GM12892 (cell line): ENCODE measurements at regions not wholly inside any gene's neighbourhood (a gene's known extent, or its start where the extent isn't known, plus 50 kb on each side); places are given as distances from the start of the nearest gene placed in this dataset.
A peak's percentile ranks its signal among the peaks of the same experiment; 100 is the strongest.

ENCODE experiments used
- DNase-seq: peaks from one replicate; pipeline ENCODE4 v3.0.0; 2011; ENCODE audit not compliant: insufficient read length
- FAIRE-seq: peaks from 2 replicates; lab custom pipeline; 2011; peaks lifted over from hg19 to GRCh38; lab: Jason Lieb, UNC
- POLR2A ChIP-seq: IDR thresholded peaks from 2 replicates; pipeline ENCODE4 v1.6.1; 2011; ENCODE audit warnings: low read depth, low read length, control low read depth
- POLR2AphosphoS5 ChIP-seq: IDR thresholded peaks from 2 replicates; pipeline ENCODE4 v1.6.1; 2011; ENCODE audit warnings: low read depth, low read length, control low read depth
- TAF1 ChIP-seq: IDR thresholded peaks from 2 replicates; pipeline ENCODE4 v1.6.1; 2011; ENCODE audit warnings: low read depth, mild to moderate bottlenecking, control low read depth, low read length, borderline replicate concordance

- no peak for DNase-seq
- FAIRE-seq = no peak
- TF ChIP-seq TAF1 (no peak), POLR2A (no peak), POLR2AphosphoS5 (no peak)
Observed at GRCh38 chr4:152103181-152103901, 342.5 kb upstream of the GATB start.

- no peak for DNase-seq
- FAIRE-seq = no peak
- TF ChIP-seq POLR2AphosphoS5 (no peak), POLR2A (no peak), TAF1 (no peak)
Observed at GRCh38 chr4:152102436-152103000, 341.7 kb upstream of the GATB start.

DNA sequence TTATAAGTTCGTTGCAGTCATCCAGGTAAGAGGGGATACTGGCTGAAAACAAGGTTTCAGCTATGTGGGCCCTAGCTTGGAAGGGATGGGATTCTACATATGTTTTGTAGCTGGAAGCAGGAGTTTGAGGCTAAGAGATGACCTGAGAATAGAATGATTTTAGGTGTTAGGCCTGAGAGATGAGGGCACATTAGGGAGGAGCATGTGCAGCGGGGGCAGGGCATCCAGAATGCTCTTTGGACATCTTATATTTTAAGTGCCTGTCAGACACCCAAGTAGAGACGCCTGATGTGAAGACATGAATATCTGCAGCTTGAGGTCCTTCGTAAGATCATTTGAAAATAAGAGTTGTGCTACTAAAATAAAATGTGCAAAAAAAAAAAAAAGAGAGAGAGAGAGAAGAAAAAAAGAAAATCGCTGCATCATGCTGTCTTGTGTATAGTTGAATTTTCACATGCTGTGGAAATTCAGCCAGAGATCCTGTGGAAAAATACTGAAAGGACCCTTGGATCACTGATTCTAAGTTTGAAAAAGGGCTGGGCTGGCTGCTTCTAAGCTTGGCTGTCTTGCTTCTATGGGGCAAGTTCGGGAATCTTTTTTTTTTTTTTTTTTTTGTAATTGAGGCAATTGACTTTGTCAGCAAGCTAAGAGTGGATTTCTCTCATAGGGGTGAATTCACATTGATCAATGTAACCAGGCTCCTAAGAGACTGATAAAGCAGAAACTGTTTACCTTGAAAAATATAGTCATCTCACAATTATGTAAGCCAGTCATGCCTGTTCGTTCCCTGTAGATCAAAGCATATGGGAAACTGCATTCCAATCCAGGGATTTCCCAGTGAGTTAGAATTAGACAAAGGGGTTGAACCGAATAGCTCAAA lies 341.0 kb upstream of the GATB start:
- FAIRE-seq (no peak), DNase-seq (no peak)
- no peak for TF ChIP-seq TAF1
- no peak for TF ChIP-seq POLR2AphosphoS5
- TF ChIP-seq POLR2A = no peak

DNA sequence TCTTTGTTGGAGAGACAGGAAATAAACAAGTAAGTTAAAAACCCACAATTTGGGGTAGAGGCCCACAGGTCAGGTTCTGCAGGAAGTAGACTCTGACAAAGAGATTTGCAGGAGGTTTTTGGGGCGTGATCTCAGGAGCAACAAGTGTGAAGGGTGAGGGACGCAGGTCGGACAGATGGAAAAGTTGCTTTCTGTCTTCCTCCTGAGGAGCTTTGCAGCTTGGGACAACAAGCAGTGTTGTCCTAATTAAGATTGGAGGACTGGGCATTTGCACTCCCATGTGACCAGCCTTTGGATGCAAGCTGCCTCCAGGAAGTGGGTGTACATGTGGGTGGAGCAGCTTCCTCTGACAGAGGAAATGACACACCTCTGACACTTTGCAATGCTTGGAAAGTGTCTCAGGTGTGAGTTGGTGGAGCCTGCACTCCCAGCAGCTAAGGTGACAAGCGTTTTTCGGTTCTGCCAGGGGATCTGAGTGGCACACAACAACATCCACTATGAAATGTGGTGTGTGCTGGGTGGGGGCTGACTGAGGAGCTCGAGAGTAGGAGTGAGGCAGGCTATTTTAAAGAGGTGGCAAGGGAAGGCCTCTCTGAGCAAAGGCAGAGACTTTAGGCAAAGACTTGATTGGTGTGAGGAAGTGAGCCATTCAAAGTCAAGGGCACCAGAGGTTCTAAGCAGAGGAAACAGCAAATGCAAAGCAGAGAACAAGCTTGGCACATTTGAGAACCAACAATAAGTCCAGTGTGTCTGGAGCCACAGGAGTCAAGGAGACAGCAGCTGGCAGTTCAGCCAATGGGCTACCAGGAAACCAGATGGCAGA lies 339.8 kb upstream of the GATB start:
- FAIRE-seq (peak; percentile 76), DNase-seq (peak; percentile 23)
- no peak for TF ChIP-seq POLR2A
- TF ChIP-seq TAF1 = no peak
- TF ChIP-seq POLR2AphosphoS5 = no peak

- TF ChIP-seq POLR2AphosphoS5 = no peak
- no peak for TF ChIP-seq TAF1
- TF ChIP-seq POLR2A = no peak
- DNase-seq (no peak), FAIRE-seq (no peak)
Observed at GRCh38 chr4:152099981-152100378, 339.2 kb upstream of the GATB start.

- DNase-seq = no peak
- TF ChIP-seq TAF1 = no peak
- TF ChIP-seq POLR2AphosphoS5 = no peak
- no peak for TF ChIP-seq POLR2A
- FAIRE-seq = peak; percentile 53
Observed at GRCh38 chr4:152099555-152099954, 338.7 kb upstream of the GATB start.

DNA sequence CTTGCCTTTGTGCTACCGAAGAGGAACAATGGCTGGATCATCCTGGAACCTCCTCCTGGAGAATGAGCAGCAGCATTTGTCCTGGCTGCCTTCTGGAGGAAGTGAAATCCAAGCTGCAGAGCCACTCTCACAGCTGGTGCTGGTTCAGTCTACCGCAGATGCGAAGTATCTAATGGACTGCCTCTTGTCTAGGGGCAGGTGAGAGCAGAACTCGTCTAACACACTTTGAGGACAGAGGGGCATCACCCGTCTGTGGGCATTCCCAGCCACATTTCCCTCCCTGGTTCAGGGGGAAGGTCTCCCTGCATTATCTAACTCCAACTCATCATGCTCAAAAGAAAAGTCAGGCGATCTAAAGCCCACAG lies 338.2 kb upstream of the GATB start:
- TF ChIP-seq POLR2A (no peak), POLR2AphosphoS5 (no peak), TAF1 (no peak)
- no peak for FAIRE-seq
- no peak for DNase-seq

DNA sequence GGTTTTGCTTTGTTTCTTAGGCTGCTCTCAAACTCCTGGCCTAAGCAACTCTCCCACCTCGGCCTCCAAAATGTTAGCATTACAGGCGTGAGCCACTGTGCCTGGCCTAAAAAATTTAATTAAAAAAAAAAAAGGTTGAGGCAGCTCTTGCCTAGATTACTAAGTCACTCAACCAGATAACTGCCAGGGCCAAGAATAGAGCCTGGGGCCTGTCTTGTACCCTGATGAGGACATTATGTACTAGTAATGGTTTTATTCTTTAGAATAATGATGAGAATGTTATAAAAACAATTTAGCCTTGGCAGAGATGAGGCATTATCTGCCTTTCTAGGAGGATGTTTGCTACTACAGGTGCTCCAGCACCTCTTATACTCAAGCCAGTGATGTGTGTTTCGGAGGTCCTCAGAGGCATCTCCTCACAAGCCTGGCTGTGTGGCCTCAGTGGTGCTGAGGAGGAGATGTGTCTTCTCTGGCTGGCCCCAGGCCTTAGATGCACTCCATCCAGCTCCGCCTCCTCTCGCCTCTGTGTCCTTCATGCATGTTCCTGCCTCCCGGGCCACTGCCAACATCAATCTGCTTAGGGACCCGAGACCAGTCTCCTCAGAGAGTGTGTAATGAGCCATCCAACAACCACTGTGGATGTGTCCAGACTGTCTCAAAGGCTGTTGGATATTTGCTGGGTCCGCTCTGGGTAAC lies 337.7 kb upstream of the GATB start:
- TF ChIP-seq POLR2AphosphoS5 = no peak
- no peak for FAIRE-seq
- no peak for DNase-seq

GRCh38 chr4:152097371-152097770 lies 336.6 kb upstream of the GATB start:
- FAIRE-seq (no peak), DNase-seq (no peak)
- no peak for TF ChIP-seq POLR2AphosphoS5
- TF ChIP-seq POLR2A = no peak
- no peak for TF ChIP-seq TAF1

DNA sequence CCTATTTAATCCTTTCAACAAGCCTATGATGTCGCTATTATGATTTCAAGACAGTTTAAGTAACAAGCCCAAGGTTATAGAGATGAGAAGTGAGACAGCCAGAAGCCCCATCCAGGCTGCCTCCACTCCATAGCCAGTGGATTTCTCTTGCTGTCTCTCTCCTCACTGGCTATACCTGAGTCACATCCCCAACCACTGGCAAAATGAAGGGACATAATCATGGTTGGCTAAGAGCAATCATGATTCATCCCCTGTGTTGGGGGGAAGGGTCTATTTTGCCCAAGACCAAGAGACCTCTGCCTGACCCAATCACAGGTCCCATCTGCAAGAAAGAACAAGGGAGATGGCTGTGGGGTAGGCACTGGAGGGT lies 334.9 kb upstream of the GATB start:
- TF ChIP-seq POLR2AphosphoS5 (no peak), POLR2A (no peak), TAF1 (no peak)
- DNase-seq (no peak), FAIRE-seq (no peak)

- no peak for DNase-seq
- FAIRE-seq = no peak
- no peak for TF ChIP-seq POLR2AphosphoS5
- TF ChIP-seq POLR2A = no peak
Observed at GRCh38 chr4:152094970-152095700, 334.3 kb upstream of the GATB start.
